ENCODE measurements at regions not wholly inside any gene's neighbourhood (a gene's known extent, or its start where the extent isn't known, plus 50 kb on each side); places are given as distances from the start of the nearest gene placed in this dataset.

DNA sequence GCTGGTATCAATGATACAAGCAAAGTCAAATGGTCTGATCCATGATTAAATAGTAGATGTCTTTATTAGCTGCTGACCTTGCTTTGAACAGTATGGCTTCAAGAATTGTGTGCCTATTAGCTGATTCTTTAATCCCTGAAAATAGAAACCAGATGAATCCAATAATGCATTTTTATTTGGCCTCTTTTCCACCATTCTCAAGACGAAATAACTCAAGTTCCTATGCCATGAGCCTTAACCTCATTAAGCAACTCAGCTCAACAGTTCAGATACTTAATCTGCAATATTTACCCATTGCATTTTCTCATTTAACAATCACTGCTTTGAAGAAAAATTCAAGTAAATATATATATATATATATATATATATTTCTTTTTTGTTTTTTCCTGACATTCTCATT lies 588.6 kb upstream of the MEF2C start:
- no peaks in the 10 kb centered on the region for H3K9me3 ChIP-seq
- H3K36me3 ChIP-seq: no peaks in the 10 kb centered on the region
- intact Hi-C loops (cut with DNase I): no loop called here
- WGBS, 2 donors: 75 to 78% methylated on average over 1 of the region's 1 CpG
- no peak for DNase-seq
- TF ChIP-seq EP300 (IDR thresholded peaks at IDR 0.05) (no peak), POLR2A (IDR thresholded peaks at IDR 0.05) (no peak), POLR2AphosphoS5 (IDR thresholded peaks at IDR 0.05) (no peak)
- TF ChIP-seq, protein P1, sequence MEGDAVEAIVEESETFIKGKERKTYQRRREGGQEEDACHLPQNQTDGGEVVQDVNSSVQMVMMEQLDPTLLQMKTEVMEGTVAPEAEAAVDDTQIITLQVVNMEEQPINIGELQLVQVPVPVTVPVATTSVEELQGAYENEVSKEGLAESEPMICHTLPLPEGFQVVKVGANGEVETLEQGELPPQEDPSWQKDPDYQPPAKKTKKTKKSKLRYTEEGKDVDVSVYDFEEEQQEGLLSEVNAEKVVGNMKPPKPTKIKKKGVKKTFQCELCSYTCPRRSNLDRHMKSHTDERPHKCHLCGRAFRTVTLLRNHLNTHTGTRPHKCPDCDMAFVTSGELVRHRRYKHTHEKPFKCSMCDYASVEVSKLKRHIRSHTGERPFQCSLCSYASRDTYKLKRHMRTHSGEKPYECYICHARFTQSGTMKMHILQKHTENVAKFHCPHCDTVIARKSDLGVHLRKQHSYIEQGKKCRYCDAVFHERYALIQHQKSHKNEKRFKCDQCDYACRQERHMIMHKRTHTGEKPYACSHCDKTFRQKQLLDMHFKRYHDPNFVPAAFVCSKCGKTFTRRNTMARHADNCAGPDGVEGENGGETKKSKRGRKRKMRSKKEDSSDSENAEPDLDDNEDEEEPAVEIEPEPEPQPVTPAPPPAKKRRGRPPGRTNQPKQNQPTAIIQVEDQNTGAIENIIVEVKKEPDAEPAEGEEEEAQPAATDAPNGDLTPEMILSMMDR (IDR thresholded peaks at IDR 0.05): no peak
- H3K4me1 ChIP-seq: no peaks in the 10 kb centered on the region
- H3K27me3 ChIP-seq: no peaks in the 10 kb centered on the region
- no peak overlapping the region for H3K27ac ChIP-seq
- H3K4me3 ChIP-seq: no peak overlapping the region

DNA sequence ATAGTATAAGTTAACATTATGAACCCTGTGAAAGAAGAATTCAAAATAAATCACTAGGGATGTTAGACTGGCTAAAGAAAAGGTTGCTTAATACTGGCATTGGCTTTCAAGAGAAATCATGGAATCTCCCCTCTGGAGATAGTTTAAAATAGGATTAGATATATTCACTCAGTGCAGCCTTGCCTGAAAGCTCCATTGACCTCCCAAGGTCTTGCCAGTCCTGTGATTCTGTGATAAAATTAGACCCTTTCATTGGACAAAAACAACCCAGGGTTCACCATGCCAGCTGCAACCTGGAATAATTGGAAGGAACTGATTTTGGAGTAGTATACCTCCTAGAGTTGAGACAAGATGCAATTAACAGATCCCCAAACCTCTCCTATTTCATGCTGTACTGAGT lies 588.1 kb upstream of the MEF2C start:
- H3K27me3 ChIP-seq: no peaks in the 10 kb centered on the region

DNA sequence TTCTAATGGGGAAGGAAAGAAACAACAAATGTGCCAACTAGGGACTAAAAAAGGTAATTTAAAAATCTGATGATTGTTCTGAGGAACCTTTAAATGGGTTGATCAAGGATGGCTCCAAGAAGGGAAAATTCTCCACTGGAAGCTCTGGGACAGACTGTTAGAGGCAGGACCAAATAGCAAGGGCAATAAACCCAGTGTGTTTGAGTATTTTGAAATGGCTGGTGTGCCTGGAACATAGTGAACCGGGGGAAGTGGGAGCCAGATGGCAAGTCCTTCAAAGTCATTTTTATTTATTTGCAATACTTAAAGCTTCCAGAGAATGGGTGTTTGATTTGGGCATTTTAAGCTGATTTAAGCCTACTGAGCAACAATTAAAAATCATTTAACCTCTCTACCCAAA lies 587.7 kb upstream of the MEF2C start:
- intact Hi-C loops (cut with DNase I): no loop called here
- TF ChIP-seq, protein P1 (IDR thresholded peaks at IDR 0.05): no peak
- TF ChIP-seq POLR2A (IDR thresholded peaks at IDR 0.05): no peak
- TF ChIP-seq EP300 (IDR thresholded peaks at IDR 0.05): no peak
- no peak for TF ChIP-seq POLR2AphosphoS5 (IDR thresholded peaks at IDR 0.05)
- Histone ChIP-seq H3K27me3 (no peaks in the 10 kb centered on the region), H3K9me3 (no peaks in the 10 kb centered on the region), H3K36me3 (no peaks in the 10 kb centered on the region), H3K4me3 (no peak overlapping the region), H3K4me1 (no peaks in the 10 kb centered on the region), H3K27ac (no peak overlapping the region)
- no peak for DNase-seq
- WGBS, 2 donors: 56 to 82% methylated on average over 1 of the region's 1 CpG

More for the DNA sequence above, 588.1 kb upstream of the MEF2C start:
- no peak overlapping the region for H3K27ac ChIP-seq
- H3K4me3 ChIP-seq: no peak overlapping the region
- H3K9me3 ChIP-seq: no peaks in the 10 kb centered on the region
- H3K4me1 ChIP-seq: no peaks in the 10 kb centered on the region
- DNase-seq: no peak
- intact Hi-C loops (cut with DNase I): no loop called here
- TF ChIP-seq, protein P1 (IDR thresholded peaks at IDR 0.05): no peak
- TF ChIP-seq POLR2AphosphoS5 (IDR thresholded peaks at IDR 0.05) (no peak), POLR2A (IDR thresholded peaks at IDR 0.05) (no peak), EP300 (IDR thresholded peaks at IDR 0.05) (no peak)
- H3K36me3 ChIP-seq: no peaks in the 10 kb centered on the region

DNA sequence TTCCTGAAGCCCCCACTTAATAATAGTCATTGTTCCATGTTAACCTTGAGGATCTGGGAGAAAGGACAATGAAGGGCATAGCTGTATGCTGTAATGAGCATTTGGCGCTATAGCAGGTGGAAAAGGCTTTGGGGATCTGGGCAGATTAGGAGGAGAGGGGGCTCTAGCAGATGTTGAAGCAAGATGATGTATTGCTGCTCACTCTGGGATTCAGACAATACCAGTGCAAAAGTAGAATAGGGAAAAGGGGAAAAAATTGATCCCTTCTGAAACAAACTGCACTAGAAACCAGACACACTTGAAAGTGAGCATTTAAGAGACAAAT lies 575.3 kb upstream of the MEF2C start:
- no peaks in the 10 kb centered on the region for H3K27me3 ChIP-seq
- no peaks in the 10 kb centered on the region for H3K36me3 ChIP-seq
- H3K9me3 ChIP-seq: peaks cover 0 to 2% (median 0%) of the 10 kb centered on the region in 4 donors
- TF ChIP-seq POLR2AphosphoS5 (IDR thresholded peaks at IDR 0.05): no peak
- no peak for TF ChIP-seq POLR2A (IDR thresholded peaks at IDR 0.05)
- TF ChIP-seq EP300 (IDR thresholded peaks at IDR 0.05): no peak
- TF ChIP-seq, protein P1 (IDR thresholded peaks at IDR 0.05): no peak
- no peak for DNase-seq
- intact Hi-C loops (cut with DNase I): no loop called here
- WGBS, 2 donors: 96% methylated on average over 1 of the region's 1 CpG
- peak overlapping the region; percentile 4 to 60 (median 32) for H3K27ac ChIP-seq
- no peak overlapping the region for H3K4me3 ChIP-seq
- H3K4me1 ChIP-seq: peaks cover 0 to 18% (median 14%) of the 10 kb centered on the region in 4 donors
